Osteoblast (primary cell): ENCODE measurements at regions not wholly inside any gene's neighbourhood (a gene's known extent, or its start where the extent isn't known, plus 50 kb on each side); places are given as distances from the start of the nearest gene placed in this dataset.

Experiments
- DNase-seq: peaks from one replicate; pipeline ENCODE4 v3.0.0; 2011; ENCODE audit warnings: low spot score, mixed read lengths; ENCODE audit not compliant: insufficient read length; ENCODE audit errors: missing footprints
- H2AFZ ChIP-seq: 2 replicates; pipeline ENCODE4 v1.6.0; 2011; ENCODE audit warnings: mild to moderate bottlenecking, low read length
- H3K27ac ChIP-seq: 2 replicates; pipeline ENCODE4 v1.5.1; 2011; ENCODE audit warnings: mild to moderate bottlenecking, low read depth, low read length, moderate library complexity
- H3K27me3 ChIP-seq: 2 replicates; pipeline ENCODE4 v1.6.0; 2012; ENCODE audit warnings: mild to moderate bottlenecking, control low read depth, inconsistent platforms, low read length, moderate library complexity; ENCODE audit not compliant: insufficient read depth
- H3K36me3 ChIP-seq: 2 replicates; pipeline ENCODE4 v1.5.1; 2011; ENCODE audit warnings: mild to moderate bottlenecking, low read length, control low read depth, moderate library complexity; ENCODE audit not compliant: insufficient read depth
- H3K4me1 ChIP-seq: 2 replicates; pipeline ENCODE4 v1.5.1; 2011; ENCODE audit warnings: mild to moderate bottlenecking, low read length, control low read depth, moderate library complexity; ENCODE audit not compliant: insufficient read depth
- H3K4me2 ChIP-seq: 2 replicates; pipeline ENCODE4 v1.6.0; 2011; ENCODE audit warnings: mild to moderate bottlenecking, low read length; ENCODE audit not compliant: insufficient read depth
- H3K4me3 ChIP-seq: fragments of 200-600 bp; sonication (generic); 3 replicates; pipeline ENCODE4 v1.5.1; 2012; ENCODE audit warnings: mild to moderate bottlenecking, low read length, inconsistent platforms; ENCODE audit not compliant: insufficient read depth
- H3K79me2 ChIP-seq: 2 replicates; pipeline ENCODE4 v1.6.0; 2012; ENCODE audit warnings: mild to moderate bottlenecking, low read length, control low read depth, inconsistent platforms; ENCODE audit not compliant: insufficient read depth
- H3K9me3 ChIP-seq: 2 replicates; pipeline ENCODE4 v1.5.1; 2011; ENCODE audit warnings: low read depth, low read length, control low read depth
- H4K20me1 ChIP-seq: 2 replicates; pipeline ENCODE4 v1.6.0; 2012; ENCODE audit warnings: mild to moderate bottlenecking, low read length, control low read depth; ENCODE audit not compliant: insufficient read depth
- TF ChIP-seq, protein P1 (sequence below): IDR thresholded peaks from 2 replicates; pipeline ENCODE4 v1.5.1; 2011; ENCODE audit warnings: mild to moderate bottlenecking, low read depth, low read length, moderate library complexity; ENCODE audit errors: extremely low read depth

DNA sequence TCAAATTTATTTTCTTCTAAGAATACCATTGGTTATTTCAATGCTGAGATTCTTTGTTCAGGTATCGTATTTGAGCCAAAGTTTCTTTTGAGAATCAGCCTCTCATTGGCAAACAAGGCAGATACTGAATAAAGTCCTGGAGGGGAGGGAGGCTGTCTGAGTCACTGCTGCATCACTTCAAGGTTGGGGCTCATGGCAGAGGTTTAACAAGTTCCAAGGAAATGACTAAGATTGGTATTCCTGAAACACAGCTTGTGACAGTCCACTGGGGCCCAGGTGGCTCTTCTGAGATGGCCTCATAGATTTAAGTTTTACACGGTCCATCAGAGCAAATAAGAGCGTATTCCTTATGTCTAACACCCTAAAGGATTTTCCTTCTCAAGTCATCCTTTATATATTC, 213.8 kb upstream of the STAC start:
- no peaks in the 10 kb centered on the region for H4K20me1 ChIP-seq
- H3K27ac ChIP-seq: no peak overlapping the region
- no peak for DNase-seq
- no peaks in the 10 kb centered on the region for H3K27me3 ChIP-seq
- no peaks in the 10 kb centered on the region for H3K36me3 ChIP-seq
- no peaks in the 10 kb centered on the region for H3K79me2 ChIP-seq
- TF ChIP-seq, protein P1, sequence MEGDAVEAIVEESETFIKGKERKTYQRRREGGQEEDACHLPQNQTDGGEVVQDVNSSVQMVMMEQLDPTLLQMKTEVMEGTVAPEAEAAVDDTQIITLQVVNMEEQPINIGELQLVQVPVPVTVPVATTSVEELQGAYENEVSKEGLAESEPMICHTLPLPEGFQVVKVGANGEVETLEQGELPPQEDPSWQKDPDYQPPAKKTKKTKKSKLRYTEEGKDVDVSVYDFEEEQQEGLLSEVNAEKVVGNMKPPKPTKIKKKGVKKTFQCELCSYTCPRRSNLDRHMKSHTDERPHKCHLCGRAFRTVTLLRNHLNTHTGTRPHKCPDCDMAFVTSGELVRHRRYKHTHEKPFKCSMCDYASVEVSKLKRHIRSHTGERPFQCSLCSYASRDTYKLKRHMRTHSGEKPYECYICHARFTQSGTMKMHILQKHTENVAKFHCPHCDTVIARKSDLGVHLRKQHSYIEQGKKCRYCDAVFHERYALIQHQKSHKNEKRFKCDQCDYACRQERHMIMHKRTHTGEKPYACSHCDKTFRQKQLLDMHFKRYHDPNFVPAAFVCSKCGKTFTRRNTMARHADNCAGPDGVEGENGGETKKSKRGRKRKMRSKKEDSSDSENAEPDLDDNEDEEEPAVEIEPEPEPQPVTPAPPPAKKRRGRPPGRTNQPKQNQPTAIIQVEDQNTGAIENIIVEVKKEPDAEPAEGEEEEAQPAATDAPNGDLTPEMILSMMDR: no peak
- H3K4me1 ChIP-seq: no peaks in the 10 kb centered on the region
- H3K9me3 ChIP-seq: no peaks in the 10 kb centered on the region
- no peak overlapping the region for H2AFZ ChIP-seq
- H3K4me3 ChIP-seq: no peak overlapping the region
- no peak overlapping the region for H3K4me2 ChIP-seq

DNA sequence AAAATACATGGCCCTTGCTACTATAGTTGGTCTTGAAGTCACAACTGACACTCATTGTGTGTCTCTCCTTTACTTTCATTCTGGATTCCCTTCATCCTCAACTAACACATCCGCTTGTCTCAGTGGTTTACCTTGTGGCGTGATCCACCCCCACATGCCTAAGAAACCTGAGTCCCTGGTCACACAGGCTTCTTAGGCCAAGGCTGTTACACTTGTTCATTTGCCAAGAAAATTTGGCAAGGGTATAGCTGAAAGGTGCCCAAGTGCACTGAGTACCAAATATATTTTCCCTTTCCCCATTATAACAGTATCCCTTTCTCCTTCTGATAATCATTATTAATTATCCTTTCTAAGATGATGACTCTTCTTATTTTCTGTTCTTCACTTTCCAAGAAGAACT, 207.6 kb upstream of the STAC start:
- H3K36me3 ChIP-seq: no peaks in the 10 kb centered on the region
- no peaks in the 10 kb centered on the region for H3K9me3 ChIP-seq

DNA sequence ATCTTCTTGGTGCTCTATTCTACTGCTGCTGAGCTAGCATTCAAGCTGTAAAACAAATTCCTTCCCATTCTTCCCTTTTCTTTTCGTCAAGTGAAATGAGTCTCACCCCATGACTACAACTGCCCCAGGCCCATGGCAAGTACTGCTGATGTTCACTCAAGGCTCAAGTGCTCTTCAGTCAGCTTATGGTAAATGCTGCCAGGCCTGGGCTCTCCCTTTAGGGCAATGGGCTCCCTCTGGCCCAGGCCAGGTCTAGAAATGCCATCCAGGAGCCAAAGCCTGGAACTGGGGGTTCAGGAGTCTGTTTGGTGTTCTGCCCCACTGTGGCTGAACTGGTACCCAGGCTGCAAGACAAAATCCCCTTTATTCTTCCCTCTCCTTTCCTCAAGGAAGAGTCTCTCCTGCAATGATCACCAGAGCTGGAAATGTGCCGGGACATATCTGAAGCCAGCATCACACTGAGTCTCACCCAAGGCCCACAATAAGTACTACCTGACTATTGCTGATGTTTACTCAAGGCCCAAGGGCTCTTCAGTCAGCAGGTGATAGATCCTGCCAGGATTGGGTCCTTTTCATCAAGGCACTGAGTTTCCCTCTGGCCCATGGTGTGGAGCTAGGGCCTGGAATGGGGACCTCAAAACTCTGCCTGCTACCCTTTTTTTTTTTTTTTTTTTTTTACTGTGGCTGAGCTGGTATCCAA, 205.0 kb upstream of the STAC start:
- Histone ChIP-seq H3K36me3 (no peaks in the 10 kb centered on the region), H3K4me3 (no peak overlapping the region), H3K27ac (no peak overlapping the region), H3K4me1 (no peaks in the 10 kb centered on the region), H3K4me2 (no peak overlapping the region), H3K9me3 (no peaks in the 10 kb centered on the region), H4K20me1 (no peaks in the 10 kb centered on the region), H3K79me2 (no peaks in the 10 kb centered on the region), H2AFZ (no peak overlapping the region), H3K27me3 (no peaks in the 10 kb centered on the region)
- no peak for DNase-seq
- TF ChIP-seq, protein P1: no peak

More for the DNA sequence above, 207.6 kb upstream of the STAC start:
- no peak overlapping the region for H2AFZ ChIP-seq
- DNase-seq: no peak
- no peak overlapping the region for H3K27ac ChIP-seq
- H4K20me1 ChIP-seq: no peaks in the 10 kb centered on the region
- H3K4me1 ChIP-seq: no peaks in the 10 kb centered on the region
- H3K27me3 ChIP-seq: no peaks in the 10 kb centered on the region
- TF ChIP-seq, protein P1: no peak
- H3K4me2 ChIP-seq: no peak overlapping the region
- no peaks in the 10 kb centered on the region for H3K79me2 ChIP-seq
- no peak overlapping the region for H3K4me3 ChIP-seq

- Histone ChIP-seq H3K4me1 (no peaks in the 10 kb centered on the region), H3K4me3 (no peak overlapping the region), H3K79me2 (no peaks in the 10 kb centered on the region), H3K27me3 (no peaks in the 10 kb centered on the region), H3K4me2 (no peak overlapping the region), H3K36me3 (no peaks in the 10 kb centered on the region), H4K20me1 (no peaks in the 10 kb centered on the region), H3K9me3 (no peaks in the 10 kb centered on the region), H3K27ac (no peak overlapping the region), H2AFZ (no peak overlapping the region)
- DNase-seq: no peak
- TF ChIP-seq, protein P1: no peak
These were observed 204.3 kb upstream of the STAC start for GRCh38 chr3:36175916-36176461.
